IMR-90 (cell line): ENCODE measurements at regions not wholly inside any gene's neighbourhood (a gene's known extent, or its start where the extent isn't known, plus 50 kb on each side); places are given as distances from the start of the nearest gene placed in this dataset.
"Not testable (repeated sequence)": the region's sequence is repeated elsewhere in the genome, so short reads cannot be mapped to it uniquely, and the experiment has no call there.

Experiments used
- ATAC-seq: fragments of 200-7000 bp; cut with Tn5 transposase; 2 replicates; pipeline ENCODE4 v1.9.1; 2020; ENCODE audit warnings: low read depth, mild to moderate bottlenecking, moderate library complexity
- BruUV-seq: library from RNA; stranded (reverse); fragments of 400-500 nt; replicated peaks from 2 replicates; lab custom pipeline; 2021; lab: Mats Ljungman, UMichigan
- CTCF ChIA-PET: fragments of 300-600 bp; formaldehyde crosslinking; extraction: SDS; loops from one replicate; lab custom pipeline; 2021; ENCODE audit warnings: antibody characterized with exemption; lab: Yijun Ruan, JAX
- POLR2A ChIA-PET: fragments of 300-600 bp; sonication (Branson Sonifier 250); formaldehyde crosslinking; loops from one replicate; lab custom pipeline; 2022; ENCODE audit warnings: antibody characterized with exemption; ENCODE audit not compliant: unreplicated experiment; lab: Charles Lee
- DNase-seq: peaks from one replicate; pipeline ENCODE4 v3.0.0; 2013
- H2AFZ ChIP-seq: replicated peaks from 2 replicates; pipeline ENCODE3; 2013; ENCODE audit warnings: low read length, mild to moderate bottlenecking; ENCODE audit not compliant: poor library complexity
- H2AK5ac ChIP-seq: 2 replicates; pipeline ENCODE4 v1.6.1; 2013; ENCODE audit warnings: low read depth, low read length, inconsistent platforms
- H2AK9ac ChIP-seq: replicated peaks from 2 replicates; pipeline ENCODE3; 2013; ENCODE audit warnings: mild to moderate bottlenecking, low read depth, low read length, moderate library complexity; ENCODE audit not compliant: poor library complexity
- H2BK120ac ChIP-seq: 2 replicates; pipeline ENCODE4 v1.6.1; 2013; ENCODE audit warnings: low read depth, low read length, inconsistent platforms
- H2BK15ac ChIP-seq: 3 replicates; pipeline ENCODE4 v1.6.1; 2013; ENCODE audit warnings: low read depth, low read length, inconsistent platforms
- H2BK20ac ChIP-seq: 2 replicates; pipeline ENCODE4 v1.6.1; 2013; ENCODE audit warnings: low read depth, mild to moderate bottlenecking, inconsistent platforms, low read length, moderate library complexity
- H2BK5ac ChIP-seq: 2 replicates; pipeline ENCODE4 v1.6.1; 2013; ENCODE audit warnings: mild to moderate bottlenecking, low read depth, low read length, inconsistent platforms; ENCODE audit not compliant: poor library complexity, severe bottlenecking
- H3K14ac ChIP-seq: replicated peaks from 2 replicates; pipeline ENCODE4 v1.6.1; 2013; ENCODE audit warnings: low read depth, low read length, inconsistent platforms
- H3K18ac ChIP-seq: 2 replicates; pipeline ENCODE4 v1.6.1; 2013; ENCODE audit warnings: low read depth, low read length, control low read depth
- H3K23ac ChIP-seq: 2 replicates; pipeline ENCODE4 v1.6.1; 2013; ENCODE audit warnings: low read depth, low read length, inconsistent platforms
- H3K27ac ChIP-seq: 2 replicates; pipeline ENCODE4 v1.5.1; 2013; ENCODE audit warnings: mild to moderate bottlenecking, control low read depth, low read length; ENCODE audit not compliant: insufficient read depth
- H3K27me3 ChIP-seq: 2 replicates; pipeline ENCODE4 v1.6.1; 2013; ENCODE audit warnings: low read length; ENCODE audit not compliant: control insufficient read depth, insufficient read depth
- H3K36me3 ChIP-seq: 2 replicates; pipeline ENCODE4 v1.6.1; 2013; ENCODE audit warnings: low read length, mixed read lengths; ENCODE audit not compliant: control insufficient read depth, insufficient read depth
- H3K4ac ChIP-seq: 2 replicates; pipeline ENCODE4 v1.6.1; 2013; ENCODE audit warnings: low read depth, low read length, inconsistent platforms
- H3K4me1 ChIP-seq: 2 replicates; pipeline ENCODE4 v1.6.1; 2013; ENCODE audit warnings: low read length, mixed read lengths; ENCODE audit not compliant: control insufficient read depth, insufficient read depth
- H3K4me2 ChIP-seq: 2 replicates; pipeline ENCODE4 v1.6.1; 2013; ENCODE audit warnings: low read depth, mild to moderate bottlenecking, control low read depth, low read length, moderate library complexity
- H3K4me3 ChIP-seq: 2 replicates; pipeline ENCODE4 v1.5.1; 2013; ENCODE audit warnings: low read depth, mild to moderate bottlenecking, control low read depth, low read length, moderate library complexity; ENCODE audit not compliant: insufficient read depth
- H3K56ac ChIP-seq: 2 replicates; pipeline ENCODE4 v1.6.1; 2013; ENCODE audit warnings: low read length, inconsistent platforms; ENCODE audit not compliant: insufficient read depth; ENCODE audit errors: extremely low read depth
- H3K79me1 ChIP-seq, 2 experiments: 2 replicates each; pipeline ENCODE4 v1.6.1; 2013; ENCODE audit warnings: low read length in 2 of 2, inconsistent platforms in 1 of 2, low read depth in 1 of 2
- H3K9ac ChIP-seq: 2 replicates; pipeline ENCODE4 v1.6.1; 2013; ENCODE audit warnings: low read depth, low read length, control low read depth
- H3K9me1 ChIP-seq: 2 replicates; pipeline ENCODE4 v1.6.1; 2013; ENCODE audit warnings: low read length, inconsistent platforms; ENCODE audit not compliant: insufficient read depth
- H3K9me3 ChIP-seq: 2 replicates; pipeline ENCODE4 v1.6.1; 2013; ENCODE audit warnings: low read length; ENCODE audit not compliant: control insufficient read depth, insufficient read depth
- H4K20me1 ChIP-seq: 2 replicates; pipeline ENCODE4 v1.6.1; 2013; ENCODE audit warnings: low read length, inconsistent platforms; ENCODE audit not compliant: insufficient read depth
- H4K5ac ChIP-seq: 2 replicates; pipeline ENCODE4 v1.6.1; 2013; ENCODE audit warnings: mild to moderate bottlenecking, low read depth, low read length, control low read depth
- H4K8ac ChIP-seq, 2 experiments: 2 replicates each; pipeline ENCODE4 v1.6.1; 2013; ENCODE audit warnings: low read depth in 2 of 2, low read length in 2 of 2, control low read depth in 1 of 2, inconsistent platforms in 1 of 2
- H4K91ac ChIP-seq: 2 replicates; pipeline ENCODE4 v1.6.1; 2013; ENCODE audit warnings: low read depth, low read length, inconsistent platforms; ENCODE audit not compliant: insufficient read depth
- WGBS, 2 experiments: methylation state at CpG; one replicate each; pipeline versions ENCODE4 v1.1.5 to v1.1.7; 2013; ENCODE audit warnings: missing lambda C conversion rate in 2 of 2; ENCODE audit not compliant: insufficient read length in 1 of 2; ENCODE audit errors: extremely low coverage in 2 of 2; 5-methylcytosine and 5-hydroxymethylcytosine counted together
- dilution Hi-C: fragments of 300-500 bp; cut with HindIII; formaldehyde crosslinking; loops from one replicate; pipeline ENCODE4 v1.14.3; 2018; ENCODE audit warnings: low sequenced_read_pairs; ENCODE audit not compliant: unreplicated experiment
- in situ Hi-C: fragments of 300-500 bp; cut with MboI; formaldehyde crosslinking; loops from 3 replicates; pipeline ENCODE4 v1.14.3; 2019; ENCODE audit warnings: low sequenced_read_pairs, inconsistent platforms, mixed read lengths
- intact Hi-C: fragments of 100-400 bp; cut with micrococcal nuclease; formaldehyde crosslinking; loops from 2 replicates; pipeline ENCODE4 v1.10.0; 2022

GRCh38 chr22:15924820-15925219 is 235.0 kb downstream of the POTEH start:
- H3K27ac ChIP-seq, ATAC-seq, intact Hi-C loops, H3K18ac ChIP-seq, H2BK20ac ChIP-seq, H2BK5ac ChIP-seq, BruUV-seq, H4K91ac ChIP-seq, H3K27me3 ChIP-seq, H3K4me3 ChIP-seq, CTCF ChIA-PET, H3K4me1 ChIP-seq, H3K9me1 ChIP-seq, DNase-seq, H3K56ac ChIP-seq, H2AFZ ChIP-seq, H3K9ac ChIP-seq, dilution Hi-C loops, H3K14ac ChIP-seq, H3K9me3 ChIP-seq, H2AK5ac ChIP-seq, in situ Hi-C loops, H2BK15ac ChIP-seq, H3K23ac ChIP-seq, H2AK9ac ChIP-seq, H3K4ac ChIP-seq, H4K8ac ChIP-seq, H4K5ac ChIP-seq, H3K36me3 ChIP-seq, H2BK120ac ChIP-seq, H3K79me1 ChIP-seq, H3K4me2 ChIP-seq, H4K20me1 ChIP-seq, POLR2A ChIA-PET: not testable (repeated sequence)
- no CpG with 5 or more reads among the region's 2 CpGs for WGBS, 2 experiments

- H3K4me1 ChIP-seq, BruUV-seq, H3K9me3 ChIP-seq, H4K8ac ChIP-seq, H3K23ac ChIP-seq, H2AK5ac ChIP-seq, dilution Hi-C loops, H2AFZ ChIP-seq, H2BK15ac ChIP-seq, H3K18ac ChIP-seq, H3K36me3 ChIP-seq, H2BK20ac ChIP-seq, H4K5ac ChIP-seq, H4K20me1 ChIP-seq, H3K9ac ChIP-seq, H3K56ac ChIP-seq, ATAC-seq, H3K4me3 ChIP-seq, H3K4ac ChIP-seq, H3K4me2 ChIP-seq, in situ Hi-C loops, H2BK120ac ChIP-seq, H2AK9ac ChIP-seq, H3K79me1 ChIP-seq, H3K9me1 ChIP-seq, H3K27ac ChIP-seq, DNase-seq, H4K91ac ChIP-seq, CTCF ChIA-PET, H3K27me3 ChIP-seq, H3K14ac ChIP-seq, intact Hi-C loops, POLR2A ChIA-PET, H2BK5ac ChIP-seq: not testable (repeated sequence)
- WGBS, 2 experiments: no CpG with 5 or more reads among the region's 5 CpGs
Measured at GRCh38 chr22:15927172-15927571, 237.3 kb downstream of the POTEH start.
